Right forelimb (tissue), 1 donor: ENCODE measurements at regions not wholly inside any gene's neighbourhood (a gene's known extent, or its start where the extent isn't known, plus 50 kb on each side); places are given as distances from the start of the nearest gene placed in this dataset.
"Not testable (repeated sequence)": the region's sequence is repeated elsewhere in the genome, so short reads cannot be mapped to it uniquely, and the experiment has no call there.

Source experiments
- DNase-seq: peaks from one replicate; pipeline ENCODE4 v3.0.0-alpha.2; 2018

DNA sequence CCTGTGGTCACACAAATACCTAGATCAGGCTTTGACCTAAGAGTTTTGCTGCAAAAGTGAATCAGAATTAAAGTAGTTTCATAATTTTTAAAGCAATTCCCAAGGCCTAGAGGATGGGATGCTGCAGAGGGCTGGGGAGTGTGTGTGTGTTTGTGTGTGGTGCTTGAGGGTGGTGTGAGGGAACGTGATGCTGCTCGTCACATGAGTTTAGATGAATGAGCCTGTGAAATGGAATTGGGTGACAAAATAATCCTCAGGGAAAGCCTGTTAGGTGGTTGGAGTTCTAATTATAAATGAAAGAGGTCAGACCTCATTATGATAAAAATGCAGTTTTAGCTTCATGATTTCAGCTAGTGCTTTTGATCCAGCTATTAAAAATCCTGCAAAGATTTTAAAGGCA, 87.5 kb upstream of the TMEM170B start:
- no peak for DNase-seq

DNA sequence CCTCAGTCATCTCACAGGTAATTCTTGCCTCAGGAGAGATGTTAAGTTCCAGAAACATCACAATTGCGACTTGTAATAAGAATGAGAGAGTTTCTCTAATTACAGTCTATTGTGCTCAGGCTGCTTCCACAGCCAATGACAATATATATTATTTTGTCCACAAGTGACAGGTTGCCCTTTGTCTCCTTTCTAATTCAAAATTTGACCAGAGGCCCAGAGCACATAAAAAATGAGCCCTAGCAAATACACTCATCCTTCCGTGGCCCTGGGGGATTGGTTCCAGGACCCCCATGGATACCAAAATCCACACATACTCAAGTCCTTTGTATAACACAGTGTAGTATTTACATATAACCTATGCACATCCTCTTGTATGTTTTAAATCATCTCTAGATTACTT, 88.1 kb upstream of the TMEM170B start:
- no peak for DNase-seq

DNA sequence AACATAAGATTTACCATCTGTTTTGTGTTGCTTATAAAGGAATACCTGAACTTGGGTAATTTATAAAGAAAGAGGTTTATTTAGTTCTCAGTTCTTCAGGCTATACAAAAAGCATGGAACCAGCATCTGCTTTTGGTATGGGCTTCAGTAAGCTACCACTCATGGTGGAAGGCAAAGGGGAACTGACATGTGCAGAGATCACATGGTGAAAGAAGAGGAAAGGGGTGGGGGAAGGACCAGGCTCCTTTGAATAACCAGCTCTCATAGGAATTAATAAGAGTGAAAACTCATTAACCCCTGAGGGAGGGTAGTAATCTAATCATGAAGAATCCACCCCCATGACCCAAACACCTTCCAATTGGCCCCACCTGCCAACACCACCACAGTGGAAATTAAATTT, 89.5 kb upstream of the TMEM170B start:
- DNase-seq: no peak

DNA sequence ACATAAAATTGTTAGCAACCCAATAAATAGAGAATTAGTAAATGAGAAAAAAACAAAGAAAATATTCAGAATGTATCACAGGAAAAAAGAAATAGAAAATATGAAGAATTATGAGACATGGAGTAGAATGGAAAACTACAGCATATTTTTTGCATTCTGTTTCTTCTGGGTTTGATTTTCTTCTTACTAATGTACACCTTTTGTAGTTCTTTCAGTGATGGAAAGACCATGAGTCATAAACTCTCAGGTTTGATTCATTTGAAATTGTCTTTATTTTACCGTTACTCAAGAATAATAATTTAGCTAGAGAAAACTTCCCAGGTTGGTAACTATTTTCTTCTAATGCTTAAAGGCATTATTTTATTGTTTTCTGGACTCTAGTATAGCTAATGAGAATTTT, 90.3 kb upstream of the TMEM170B start:
- no peak for DNase-seq

DNA sequence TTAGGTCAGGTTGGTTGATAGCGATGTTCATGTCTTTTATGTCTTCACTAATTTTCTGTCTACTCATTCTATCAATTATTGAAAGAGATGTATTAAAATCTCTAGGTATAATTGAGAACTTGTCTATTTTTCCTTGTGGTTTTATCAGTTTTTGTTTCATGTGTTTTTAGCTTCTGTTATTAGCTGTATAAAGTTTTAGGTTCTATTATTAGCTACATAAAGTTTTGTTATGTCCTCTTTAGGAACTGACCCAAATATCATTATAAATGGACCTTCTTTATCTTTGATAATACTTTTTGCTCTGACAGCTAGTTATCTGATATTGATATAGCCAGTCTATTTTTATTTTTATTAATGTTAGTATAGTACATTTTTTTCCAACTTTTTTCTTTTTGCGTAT, 92.4 kb upstream of the TMEM170B start:
- no peak for DNase-seq

DNA sequence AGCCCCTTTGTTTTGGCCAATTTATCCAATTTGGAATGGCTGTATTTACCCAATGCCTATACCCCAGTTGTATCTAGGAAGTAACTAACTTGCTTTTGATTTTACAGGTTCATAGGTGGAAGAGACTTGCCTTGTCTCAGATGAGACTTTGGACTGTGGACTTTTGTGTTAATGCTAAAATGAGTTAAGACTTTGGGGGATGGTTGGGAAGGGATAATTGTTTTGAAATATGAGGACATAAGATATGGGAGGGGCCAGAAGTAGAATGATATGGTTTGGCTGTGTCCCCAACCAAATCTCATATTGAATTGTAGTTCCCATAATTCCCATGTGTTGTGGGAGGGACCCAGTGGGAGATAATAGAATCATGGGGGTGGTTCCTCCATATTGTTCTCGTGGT, 94.4 kb upstream of the TMEM170B start:
- not testable (repeated sequence) for DNase-seq

DNA sequence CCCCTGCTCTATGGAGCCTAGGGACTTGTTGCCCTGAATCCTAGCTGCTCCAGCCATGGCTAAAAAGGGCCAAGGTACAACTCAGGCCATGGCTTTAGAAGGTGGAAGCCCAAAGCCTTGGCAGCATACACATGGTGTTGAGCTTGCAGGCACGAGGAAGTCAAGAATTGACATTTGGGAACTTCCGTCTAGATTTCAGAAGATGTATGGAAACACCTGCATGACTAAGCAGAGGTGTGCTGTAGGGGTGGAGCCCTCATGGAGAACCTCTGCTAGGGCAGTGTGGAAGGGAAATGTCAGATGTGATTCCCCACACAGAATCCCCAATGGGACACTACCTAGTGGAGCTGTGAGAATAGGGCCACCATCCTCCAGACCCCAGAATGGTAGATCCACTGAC, 95.1 kb upstream of the TMEM170B start:
- no peak for DNase-seq

DNA sequence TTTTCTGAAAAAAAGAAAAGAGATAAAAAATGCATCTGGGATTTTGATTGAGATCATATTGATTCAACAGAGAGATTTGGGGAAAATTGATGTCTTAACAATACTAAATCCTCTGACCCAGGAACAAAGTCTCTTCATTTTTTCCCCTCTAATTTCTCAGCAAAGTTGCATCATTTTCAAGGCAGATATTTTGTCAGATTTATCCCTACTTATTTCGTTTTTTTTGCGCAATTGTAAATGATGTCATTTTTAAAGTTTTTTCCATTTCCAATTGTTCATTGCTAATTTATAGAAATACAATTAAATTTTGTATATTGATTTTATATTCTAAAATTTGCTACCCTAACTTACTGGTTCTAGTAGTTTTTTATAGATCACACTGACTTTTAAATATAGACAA, 97.7 kb upstream of the TMEM170B start:
- DNase-seq: no peak

DNA sequence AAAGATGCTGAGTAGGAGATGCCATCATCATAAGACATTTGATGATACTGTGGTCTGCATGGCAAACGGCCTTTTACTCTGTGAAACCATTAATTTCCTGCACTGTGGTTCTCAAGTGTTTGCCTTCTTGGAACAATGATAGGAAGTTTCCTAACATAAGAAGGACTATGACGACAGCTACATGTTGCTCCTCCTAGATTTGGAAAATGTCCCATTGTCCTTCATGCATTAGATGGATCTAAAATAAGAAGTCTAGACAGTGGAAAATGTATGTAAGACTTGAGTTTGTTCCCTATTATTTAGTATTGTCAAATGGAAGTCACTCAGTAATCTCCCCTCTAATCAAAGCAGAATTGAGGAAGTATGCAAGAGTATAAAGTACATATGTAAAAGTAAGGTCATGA, 98.5 kb upstream of the TMEM170B start:
- no peak for DNase-seq

DNA sequence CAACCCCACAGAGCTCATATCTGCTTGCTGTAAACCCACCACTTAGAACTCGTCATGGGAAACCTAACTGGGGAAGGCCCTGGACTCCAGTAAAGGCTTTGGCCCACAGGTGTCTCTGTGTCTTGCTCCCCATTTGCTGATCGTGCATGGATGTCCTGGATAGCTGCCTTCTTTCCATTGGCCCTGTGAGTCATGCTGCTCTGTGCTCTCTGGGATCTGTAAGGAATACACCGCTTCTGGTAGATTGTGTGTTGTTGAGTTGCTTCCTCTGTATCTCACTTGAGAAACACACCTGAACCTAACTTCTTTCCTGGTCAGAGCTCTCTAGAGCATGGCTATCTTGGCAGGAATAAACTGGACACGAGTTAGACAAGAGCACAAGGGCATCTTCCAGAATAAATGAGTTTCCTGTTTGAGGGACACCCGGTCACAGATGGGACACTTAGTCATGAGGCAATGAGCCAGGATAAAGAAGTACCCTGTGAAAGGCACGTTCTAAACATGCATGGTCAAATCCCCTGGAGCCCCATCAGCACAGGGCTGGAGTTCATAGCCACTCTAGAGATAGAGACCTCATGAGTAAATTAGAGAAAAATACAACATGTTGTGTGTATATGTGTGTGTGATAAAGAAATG, 99.6 kb upstream of the TMEM170B start:
- no peak for DNase-seq

DNA sequence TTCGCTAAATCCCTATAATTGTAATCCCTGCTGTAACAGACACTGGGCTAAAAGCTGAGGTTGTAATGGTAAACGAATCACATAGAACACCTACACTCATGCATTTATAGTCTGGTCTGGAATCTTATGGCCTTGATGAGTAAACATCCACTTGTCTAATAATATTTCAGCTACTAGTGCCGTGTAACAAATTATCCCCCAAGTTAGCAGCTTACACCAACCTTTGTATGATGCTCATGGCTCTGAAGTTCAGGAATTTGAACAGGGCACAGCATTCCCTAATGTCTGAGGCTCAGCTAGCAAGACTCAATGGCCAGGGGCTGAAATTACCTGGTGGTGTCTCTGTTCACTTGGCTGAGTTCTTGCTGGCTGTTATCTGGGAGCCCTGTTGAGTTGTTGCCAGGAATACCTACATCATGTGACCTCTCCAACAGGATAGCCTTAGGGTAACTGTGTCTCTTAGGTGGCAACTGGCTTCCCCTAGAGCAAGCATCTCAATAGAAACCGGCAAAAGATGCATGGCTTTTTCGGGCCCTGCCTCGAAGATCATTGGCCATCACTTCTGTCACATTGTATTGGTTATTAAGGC, 100.9 kb upstream of the TMEM170B start:
- no peak for DNase-seq

DNA sequence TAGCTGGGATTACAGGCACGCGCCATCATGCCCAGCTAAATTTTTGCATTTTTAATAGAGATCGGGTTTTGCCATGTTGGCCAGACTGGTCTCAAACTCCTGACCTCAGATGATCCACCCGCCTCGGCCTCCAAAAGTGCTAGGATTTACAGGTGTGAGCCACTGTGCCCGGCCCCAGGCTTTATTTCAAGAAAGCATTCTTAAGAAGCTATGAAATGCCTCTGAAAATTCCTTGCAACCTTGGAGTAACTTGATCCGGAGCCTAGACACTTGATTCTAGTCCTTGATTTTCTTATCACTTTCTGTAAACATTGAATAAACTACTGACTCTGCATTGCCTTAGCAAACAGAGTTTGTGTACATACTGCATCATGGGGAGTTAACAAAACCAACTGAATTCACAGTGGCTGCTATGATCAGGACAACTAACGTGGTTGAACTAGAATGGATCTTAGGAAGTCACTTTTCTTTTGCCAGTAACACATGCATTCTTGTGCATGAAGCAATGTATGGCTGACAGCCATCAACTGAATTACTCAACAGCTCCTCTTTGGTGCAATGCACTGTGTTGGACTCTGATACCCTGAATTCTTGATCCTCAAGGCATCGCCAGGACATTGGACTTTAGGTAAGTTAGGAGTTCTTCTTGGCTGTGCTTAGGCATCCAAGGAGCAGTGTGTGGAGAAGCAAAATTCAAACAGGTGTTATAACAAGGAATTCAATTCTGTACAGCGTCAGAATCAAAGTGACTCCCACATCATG, 102.8 kb upstream of the TMEM170B start:
- no peak for DNase-seq

DNA sequence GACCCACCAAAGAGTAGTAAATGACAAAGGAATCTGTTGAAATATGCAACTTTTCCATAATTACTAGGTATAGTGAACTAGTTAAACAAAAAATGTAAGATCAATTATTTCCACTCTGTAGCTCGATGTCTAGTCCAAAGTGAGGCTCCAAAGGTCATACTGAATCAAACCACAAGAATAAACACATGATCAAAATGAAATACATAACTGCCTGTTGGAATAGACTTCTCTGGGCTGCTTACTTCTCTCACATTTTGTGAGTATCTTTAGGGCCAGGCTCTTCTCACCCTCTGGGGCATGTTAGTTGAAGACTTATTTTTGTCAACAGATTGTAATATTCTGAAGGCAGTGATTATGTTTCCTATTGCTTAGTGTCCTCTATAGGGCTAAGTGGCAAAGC, 103.7 kb upstream of the TMEM170B start:
- no peak for DNase-seq

DNA sequence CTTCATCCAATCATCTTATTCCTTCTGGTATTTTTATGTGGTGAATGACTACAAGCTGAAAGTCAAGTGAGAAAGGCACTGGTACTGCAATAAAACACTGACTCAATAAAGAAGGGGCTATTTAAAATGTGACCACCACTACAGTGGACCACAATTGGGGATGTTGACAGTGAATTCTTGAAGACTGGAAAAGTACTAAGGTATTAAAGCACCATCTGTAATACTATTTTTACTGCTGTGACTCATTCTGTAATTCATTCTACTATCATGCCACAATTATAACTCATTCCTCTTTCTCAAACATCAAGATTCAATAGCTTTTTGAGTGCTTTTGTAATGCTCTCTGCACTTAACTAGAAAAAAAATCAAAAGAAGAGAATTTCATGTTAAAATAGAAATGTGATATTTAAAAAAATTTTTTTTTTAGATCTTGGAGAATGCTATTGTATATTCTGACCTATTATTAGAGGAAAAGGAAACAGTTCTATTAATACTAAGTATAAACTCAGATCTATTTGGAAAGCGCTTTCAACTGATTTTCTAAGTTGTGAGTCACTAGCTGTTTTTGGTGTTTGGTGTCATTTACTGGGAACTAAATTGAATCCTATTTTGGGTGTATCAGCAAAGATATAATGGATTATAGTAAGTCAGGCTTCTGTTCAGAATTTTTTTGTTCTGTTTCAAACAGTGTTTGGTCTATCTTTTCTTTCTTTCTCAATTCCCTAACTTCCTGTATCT, 104.7 kb upstream of the TMEM170B start:
- no peak for DNase-seq

DNA sequence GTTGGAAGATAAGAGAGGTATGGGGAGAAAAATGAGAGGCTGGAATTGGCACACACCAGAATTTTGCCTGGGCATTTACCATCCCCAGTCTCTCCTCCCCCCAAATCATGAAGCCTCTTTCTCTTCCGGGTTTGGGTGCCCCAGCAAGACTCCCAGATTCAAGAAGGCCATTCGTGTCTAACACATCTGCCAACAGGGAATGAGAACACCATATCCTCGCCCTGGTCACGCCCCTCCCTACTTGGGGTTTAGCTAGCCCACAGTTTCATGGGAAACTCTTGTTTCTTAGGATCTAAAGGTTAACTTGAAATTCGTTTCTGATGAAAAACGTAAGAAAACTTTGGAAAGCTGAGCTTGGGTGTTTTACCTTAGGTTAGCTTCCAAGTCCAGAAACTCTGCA, 105.5 kb upstream of the TMEM170B start:
- no peak for DNase-seq

DNA sequence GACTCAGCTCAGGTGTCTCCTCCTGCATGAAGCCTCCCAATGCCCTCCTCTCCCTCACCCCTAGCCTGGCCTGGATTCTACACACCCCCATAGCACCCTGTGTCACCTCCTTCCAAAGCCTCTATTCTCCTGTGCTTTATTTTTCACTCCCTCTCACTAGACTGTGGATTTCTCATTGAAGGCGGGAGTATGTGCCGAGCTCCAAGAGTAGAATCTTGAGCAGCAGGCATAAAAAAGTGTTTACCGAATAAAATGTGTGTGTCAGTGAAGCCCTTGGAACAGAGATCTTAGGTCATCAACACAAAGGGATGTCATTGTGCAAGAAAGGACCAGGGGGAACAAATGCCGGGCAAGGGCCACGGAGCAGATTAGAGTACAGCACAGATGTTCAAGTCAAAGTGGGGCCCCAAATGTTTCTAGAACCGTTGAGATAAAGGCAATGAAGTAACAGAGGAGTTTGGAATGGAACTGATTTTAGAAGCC, 106.1 kb upstream of the TMEM170B start:
- DNase-seq: no peak

DNA sequence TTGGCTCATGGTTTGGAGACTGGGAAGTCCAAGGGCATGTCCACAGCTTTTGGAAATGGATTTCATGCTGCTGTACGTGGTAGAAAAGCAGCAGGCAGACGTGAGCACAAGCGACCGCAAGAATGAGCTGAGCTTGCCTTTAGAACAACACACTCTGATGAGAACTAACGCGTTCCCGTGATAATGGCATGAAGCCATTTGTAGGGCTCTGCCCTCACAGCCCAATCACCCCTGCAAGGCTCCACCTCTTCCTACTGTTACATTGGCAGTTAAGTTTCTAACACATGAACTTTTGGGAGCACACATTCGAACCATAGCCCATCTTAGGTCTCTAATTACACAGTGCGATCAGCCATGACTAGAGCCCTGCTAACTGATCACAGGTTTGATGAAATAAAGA, 107.5 kb upstream of the TMEM170B start:
- DNase-seq: no peak

DNA sequence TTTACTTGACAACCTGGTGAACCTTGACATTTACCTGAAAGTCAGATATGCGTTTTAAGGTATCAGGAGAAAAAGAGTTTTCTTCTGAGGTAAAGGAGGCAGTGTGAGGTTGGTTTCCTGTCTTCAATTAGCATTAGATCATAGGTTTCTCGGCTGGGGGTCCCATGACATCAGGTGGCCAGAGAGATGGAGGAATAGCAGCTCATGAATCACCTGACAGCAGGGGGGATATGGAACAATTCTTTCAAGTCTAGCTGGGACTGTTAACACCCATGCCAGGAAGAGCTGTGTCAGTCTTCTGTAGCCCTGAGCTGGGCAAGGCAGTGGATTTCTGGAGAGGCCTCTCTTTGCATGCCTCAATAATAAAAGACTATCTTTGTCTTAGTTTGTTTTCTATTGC, 108.0 kb upstream of the TMEM170B start:
- no peak for DNase-seq

DNA sequence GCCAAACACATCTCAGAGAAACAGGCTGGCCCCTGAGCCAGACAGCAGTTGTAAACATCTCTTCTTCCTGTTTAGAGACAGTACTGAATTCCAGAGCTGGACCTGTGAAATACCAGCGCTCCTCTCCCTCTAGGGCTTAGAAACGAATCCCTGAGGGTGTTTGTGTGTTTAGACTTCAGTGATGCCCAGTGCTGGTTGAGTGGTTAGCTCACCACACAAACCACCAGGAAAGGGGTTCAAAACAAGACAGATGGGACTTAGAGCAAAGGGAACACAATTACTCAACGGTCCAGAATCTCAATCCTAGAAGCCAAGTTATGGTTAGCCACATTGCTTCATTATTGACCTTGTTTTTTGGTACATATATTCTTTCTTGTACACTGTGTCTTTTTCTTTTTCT, 108.7 kb upstream of the TMEM170B start:
- DNase-seq: no peak

DNA sequence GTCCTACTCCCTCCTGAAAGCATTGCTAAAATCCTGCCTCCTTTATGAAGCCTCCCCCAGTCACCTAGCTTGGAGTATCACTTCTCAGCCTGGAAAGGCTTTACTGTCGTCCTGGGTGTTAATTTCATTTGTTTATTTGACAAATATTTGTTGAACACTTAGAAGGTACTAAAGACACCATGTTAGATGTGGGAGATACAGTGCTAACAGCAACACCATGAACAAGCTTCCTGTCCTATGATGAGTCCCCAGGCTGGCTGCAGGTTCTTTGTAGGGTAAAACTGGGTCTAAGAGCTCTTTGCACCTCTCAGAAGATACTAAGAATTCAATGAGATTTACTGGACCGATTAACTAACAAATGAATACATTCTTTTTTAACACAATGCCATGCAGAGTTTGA, 109.2 kb upstream of the TMEM170B start:
- no peak for DNase-seq

DNA sequence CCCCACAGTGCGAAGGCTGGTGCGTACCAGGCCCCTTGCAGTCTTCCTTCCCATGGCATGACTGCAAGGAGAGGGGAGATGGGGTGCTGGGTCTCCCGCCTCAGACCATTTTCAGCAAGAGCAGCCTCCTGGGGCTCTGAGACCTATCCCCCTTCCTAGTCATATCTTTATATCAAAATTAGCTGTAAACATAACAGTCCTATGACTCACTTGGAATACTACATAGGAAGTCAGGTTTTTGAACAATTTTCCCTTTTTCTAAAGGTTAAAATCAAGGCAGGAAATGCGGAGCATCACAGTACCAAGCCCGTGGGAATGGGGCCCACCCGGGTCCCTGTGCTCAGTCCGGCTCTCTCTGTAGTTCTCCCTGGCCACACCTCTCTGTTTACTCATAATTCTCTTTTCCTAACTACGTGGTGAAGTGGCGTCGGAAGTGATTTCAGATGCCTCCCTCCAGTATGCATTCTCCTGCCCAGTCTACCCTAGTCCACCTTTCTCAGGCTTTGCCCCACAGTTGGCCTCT, 109.8 kb upstream of the TMEM170B start:
- no peak for DNase-seq

DNA sequence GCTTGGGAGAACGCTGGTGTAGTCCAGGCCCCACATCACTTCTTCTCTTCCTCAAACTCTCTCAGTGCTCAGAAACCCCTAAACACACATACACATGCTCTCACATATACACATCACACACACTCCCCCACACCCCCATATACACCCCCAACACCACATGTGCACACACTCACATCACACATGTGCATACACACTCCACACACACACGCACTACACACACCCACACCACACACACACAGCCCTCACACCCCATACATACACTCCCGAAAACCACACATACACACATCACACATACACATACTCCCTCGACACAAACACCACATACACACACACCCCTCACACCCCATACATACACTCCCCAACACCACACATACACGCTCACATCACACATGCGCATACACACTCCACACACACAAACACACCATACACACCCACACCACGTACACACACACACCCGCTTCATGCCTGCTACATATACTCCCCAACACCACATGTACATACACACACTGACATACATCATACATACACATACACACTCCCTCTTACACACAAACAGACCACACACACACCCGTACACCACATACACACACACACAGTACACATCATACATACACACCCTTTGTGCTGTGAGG, 110.3 kb upstream of the TMEM170B start:
- DNase-seq: no peak

DNA sequence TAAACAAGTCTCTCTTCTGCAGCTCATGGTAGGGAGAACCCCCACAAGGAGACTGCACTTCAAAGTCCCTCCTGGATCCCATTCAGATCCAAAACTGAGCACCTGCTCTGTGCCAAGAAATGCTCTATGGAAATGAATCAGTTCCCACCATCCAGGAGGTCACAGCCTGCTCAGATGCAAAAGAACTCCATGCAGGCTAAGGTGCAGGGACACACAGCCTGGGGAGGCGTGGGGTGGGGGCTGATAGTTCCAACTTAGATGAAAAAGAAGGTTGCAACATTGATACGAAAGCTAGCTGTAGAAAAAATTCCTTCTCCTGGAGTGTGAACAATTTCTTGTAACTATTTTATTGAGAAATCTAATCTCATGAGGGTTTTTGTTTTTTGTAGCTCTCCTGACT, 111.0 kb upstream of the TMEM170B start:
- no peak for DNase-seq
